Right cardiac atrium (tissue), 5 donors: ENCODE measurements at regions not wholly inside any gene's neighbourhood (a gene's known extent, or its start where the extent isn't known, plus 50 kb on each side); places are given as distances from the start of the nearest gene placed in this dataset.

Experiments
- ATAC-seq, 2 donors: fragments of 200-7000 bp; cut with Tn5 transposase; one replicate each; pipeline versions ENCODE4 v1.8.0 to v1.9.1; 2020; ENCODE audit warnings: moderate library complexity in 2 of 2, mild to moderate bottlenecking in 1 of 2
- DNase-seq, 3 donors: peaks; one replicate each; pipeline ENCODE4 v3.0.0-alpha.2; 2020
- H3K27ac ChIP-seq: one replicate; pipeline ENCODE4 v1.5.1; 2013; ENCODE audit warnings: mild to moderate bottlenecking, low read length, control low read depth, moderate library complexity
- H3K27me3 ChIP-seq: one replicate; pipeline ENCODE4 v1.6.1; 2013; ENCODE audit not compliant: control insufficient read depth, insufficient read depth
- H3K4me1 ChIP-seq: one replicate; pipeline ENCODE4 v1.6.1; 2013; ENCODE audit warnings: low read length; ENCODE audit not compliant: control insufficient read depth, insufficient read depth
- H3K4me3 ChIP-seq: one replicate; pipeline ENCODE4 v1.5.1; 2013; ENCODE audit warnings: low read length, control low read depth
- H3K9me3 ChIP-seq: one replicate; pipeline ENCODE4 v1.6.1; 2013; ENCODE audit warnings: low read length; ENCODE audit not compliant: control insufficient read depth
- WGBS: extraction: QIAGEN DNeasy Blood & Tissue Kit; methylation state at CpG from one replicate; pipeline ENCODE4 v1.1.7; 2013; 5-methylcytosine and 5-hydroxymethylcytosine counted together
- intact Hi-C, 4 donors: fragments of 100-400 bp; cut with DNase I; formaldehyde crosslinking; loops; one replicate each; pipeline versions ENCODE4 v1.11.0 to v1.14.0; 2022 to 2023
- donor health status: healthy with polysubstance abuse.
- donor health status: DM: no; HTN: yes; CAD: no.
- donor health status: DM: no; HTN: no; CAD: no.
- donor health status: DM: no; HTN: yes; CAD: no; lungs with severe emphysema.
- donor health status: DM: yes; HTN: yes; CAD: no.

DNA sequence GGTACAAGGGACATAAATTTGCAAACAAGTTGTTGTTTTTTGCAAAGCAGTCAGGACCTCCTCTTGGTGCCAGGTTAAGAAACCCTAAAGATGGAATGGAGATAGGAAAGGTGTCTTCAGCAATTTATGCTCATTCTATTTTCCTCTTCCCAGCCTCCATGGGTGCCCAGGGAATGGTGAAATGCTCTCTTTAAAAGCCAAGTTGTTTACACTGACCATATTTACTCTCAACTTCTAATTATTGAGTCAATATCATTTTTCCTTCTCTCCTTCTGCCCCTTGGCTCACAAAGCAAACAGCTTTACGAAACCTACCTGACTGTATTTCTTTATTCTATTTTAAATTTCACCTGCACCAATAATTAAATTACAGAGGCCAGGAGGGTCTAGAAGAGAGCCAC is 138.5 kb upstream of the IRX3 start:
- intact Hi-C loops, result no loop called here
- peaks cover 7% of the 10 kb centered on the region for H3K4me1 ChIP-seq
- no peak overlapping the region for H3K27ac ChIP-seq
- peaks cover 6% of the 10 kb centered on the region for H3K9me3 ChIP-seq
- H3K4me3 ChIP-seq, result no peak overlapping the region
- DNase-seq (no peak), ATAC-seq (no peak)
- no peaks in the 10 kb centered on the region for H3K27me3 ChIP-seq
- 98% methylated on average over 1 of the region's 1 CpG for WGBS

- no peak for ATAC-seq
- 83% methylated on average over 5 of the region's 5 CpGs for WGBS
- H3K4me3 ChIP-seq, result no peak overlapping the region
- DNase-seq, result no peak
- no peaks in the 10 kb centered on the region for H3K27me3 ChIP-seq
- peaks cover 7% of the 10 kb centered on the region for H3K4me1 ChIP-seq
- H3K9me3 ChIP-seq, result no peaks in the 10 kb centered on the region
- intact Hi-C loops, result no loop called here
- H3K27ac ChIP-seq, result no peak overlapping the region
Measured at GRCh38 chr16:54424043-54424451, 137.5 kb upstream of the IRX3 start.

DNA sequence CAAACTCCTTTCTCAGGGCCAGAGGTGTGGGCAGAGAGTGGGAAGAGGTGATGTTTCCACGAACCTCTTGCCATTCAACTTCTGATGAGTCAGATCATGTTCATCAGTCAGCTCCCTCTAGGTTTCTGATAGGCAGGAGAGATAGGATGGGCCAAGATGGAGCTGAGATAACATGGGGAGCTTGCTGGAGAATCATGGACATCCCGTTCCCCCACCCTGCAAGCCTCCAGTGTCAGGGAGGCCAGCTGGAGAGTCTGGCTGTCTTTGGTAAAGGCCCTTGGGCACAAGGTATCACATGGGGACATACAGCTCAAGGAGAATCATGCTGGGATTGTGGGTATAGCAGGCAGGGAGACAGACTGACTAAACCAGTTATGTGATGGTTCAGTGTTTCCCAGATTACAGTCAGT is 136.0 kb upstream of the IRX3 start:
- peaks cover 10% of the 10 kb centered on the region for H3K4me1 ChIP-seq
- intact Hi-C loops, result no loop called here
- ATAC-seq (peak; percentile 12 to 14), DNase-seq (no peak)
- no peak overlapping the region for H3K4me3 ChIP-seq
- H3K27me3 ChIP-seq, result no peaks in the 10 kb centered on the region
- H3K9me3 ChIP-seq, result no peaks in the 10 kb centered on the region
- peak overlapping the region; percentile 44 for H3K27ac ChIP-seq
- WGBS, result 70% methylated on average over 2 of the region's 2 CpGs

GRCh38 chr16:54422159-54422558 is 135.6 kb upstream of the IRX3 start:
- peak; percentile 84 to 92 for ATAC-seq
- H3K9me3 ChIP-seq, result no peaks in the 10 kb centered on the region
- no peak overlapping the region for H3K4me3 ChIP-seq
- intact Hi-C loops, result no loop called here
- DNase-seq, result peak; percentile 38 to 75 (median 66)
- no peaks in the 10 kb centered on the region for H3K27me3 ChIP-seq
- 51% methylated on average over 3 of the region's 3 CpGs for WGBS
- peaks cover 10% of the 10 kb centered on the region for H3K4me1 ChIP-seq
- peak overlapping the region; percentile 44 for H3K27ac ChIP-seq

DNA sequence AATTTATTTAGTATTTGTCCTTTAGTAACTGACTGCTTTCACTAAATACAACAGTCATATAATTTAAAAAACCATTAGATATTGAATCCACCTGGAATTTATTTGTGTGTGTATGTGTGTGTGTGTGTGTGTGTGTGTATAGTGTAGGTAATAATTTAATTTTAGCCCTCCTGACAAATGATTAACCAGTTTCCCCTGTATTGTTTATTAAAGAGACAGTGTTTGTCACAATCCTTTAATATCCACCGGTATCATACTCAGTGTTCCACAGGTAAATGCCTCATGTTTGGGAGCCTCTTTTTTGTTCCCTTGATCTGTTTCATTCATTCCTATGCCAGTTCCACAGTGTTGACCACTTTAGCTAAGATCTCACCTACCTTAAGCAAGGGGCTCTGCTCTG is 134.6 kb upstream of the IRX3 start:
- no peak overlapping the region for H3K27ac ChIP-seq
- H3K4me3 ChIP-seq, result no peak overlapping the region
- DNase-seq, result no peak
- no peak for ATAC-seq
- no peaks in the 10 kb centered on the region for H3K27me3 ChIP-seq
- intact Hi-C loops, result no loop called here
- WGBS, result 91% methylated on average over 1 of the region's 1 CpG
- peaks cover 10% of the 10 kb centered on the region for H3K4me1 ChIP-seq
- no peaks in the 10 kb centered on the region for H3K9me3 ChIP-seq

DNA sequence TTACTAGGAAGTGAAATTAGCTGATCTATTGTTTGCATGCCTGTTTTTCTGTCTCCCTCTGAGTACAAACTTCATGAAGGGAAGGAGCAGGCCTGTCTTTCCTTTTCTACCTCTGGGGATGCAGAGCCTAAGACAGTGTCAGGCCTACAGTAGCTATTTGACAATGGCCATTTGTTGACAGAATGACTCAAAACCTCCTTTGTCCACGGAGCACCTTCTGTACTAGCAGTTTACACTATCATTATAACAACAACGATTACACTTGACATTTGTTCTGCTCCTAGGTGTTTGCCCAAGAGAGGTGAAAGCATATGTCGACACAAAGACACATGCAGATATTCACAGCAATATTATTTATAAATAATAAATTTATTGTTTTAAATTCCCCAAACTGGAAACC is 132.3 kb upstream of the IRX3 start:
- H3K27me3 ChIP-seq, result no peaks in the 10 kb centered on the region
- ATAC-seq (peak in 1 of 2 donors; percentile 74), DNase-seq (no peak)
- H3K4me3 ChIP-seq, result no peak overlapping the region
- intact Hi-C loops, result loop anchor here in 2 of 4 donors (10.0 kb wide), 2 partner anchors 76 to 134 kb away; partner anchors contain the start of gene IRX3 (in 1 of the 2)
- no peaks in the 10 kb centered on the region for H3K9me3 ChIP-seq
- H3K27ac ChIP-seq, result no peak overlapping the region
- WGBS, result 54% methylated on average over 3 of the region's 3 CpGs
- H3K4me1 ChIP-seq, result peaks cover 10% of the 10 kb centered on the region

GRCh38 chr16:54417384-54417783 is 130.8 kb upstream of the IRX3 start:
- no peak overlapping the region for H3K27ac ChIP-seq
- peaks cover 9% of the 10 kb centered on the region for H3K4me1 ChIP-seq
- 35% methylated on average over 2 of the region's 2 CpGs for WGBS
- no peak overlapping the region for H3K4me3 ChIP-seq
- intact Hi-C loops, result loop anchor here in 2 of 4 donors (10.0 kb wide), 2 partner anchors 77 to 133 kb away; partner anchors contain the start of gene IRX3 (in 1 of the 2)
- ATAC-seq, result no peak
- no peaks in the 10 kb centered on the region for H3K27me3 ChIP-seq
- no peak for DNase-seq
- no peaks in the 10 kb centered on the region for H3K9me3 ChIP-seq

DNA sequence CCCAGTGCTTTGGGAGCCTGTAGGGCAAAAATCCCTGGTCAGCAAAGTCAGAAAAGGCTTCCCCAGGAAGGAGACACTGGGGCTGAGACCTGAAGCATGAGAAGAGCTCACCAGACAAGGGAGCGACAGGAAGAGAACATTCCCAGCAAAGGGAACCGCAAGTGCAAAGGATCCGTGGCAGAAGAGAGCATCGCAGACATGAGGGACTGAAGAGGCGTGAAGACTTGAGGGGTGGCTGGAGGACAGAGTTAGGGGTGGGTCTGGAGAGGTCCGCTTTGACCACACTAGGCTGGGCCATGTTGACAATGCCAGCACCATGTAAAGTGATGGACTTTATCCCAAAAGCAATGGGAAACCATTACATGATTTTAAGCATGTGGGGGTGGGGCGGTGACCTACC is 128.1 kb upstream of the IRX3 start:
- intact Hi-C loops, result loop anchor here in 2 of 4 donors (10.0 kb wide), 2 partner anchors 80 to 130 kb away; partner anchors contain the start of gene IRX3 (in 1 of the 2)
- ATAC-seq, result peak in 1 of 2 donors; percentile 3
- 96% methylated on average over 7 of the region's 7 CpGs for WGBS

GRCh38 chr16:54412777-54413455 is 126.3 kb upstream of the IRX3 start:
- intact Hi-C loops, result loop anchor here in 2 of 4 donors (10.0 kb wide), 2 partner anchors 82 to 128 kb away; partner anchors contain the start of gene IRX3 (in 1 of the 2)

More for the DNA sequence above, 128.1 kb upstream of the IRX3 start:
- DNase-seq, result peak in 1 of 3 donors; percentile 74
- Histone ChIP-seq H3K27ac (no peak overlapping the region), H3K4me1 (peaks cover 8% of the 10 kb centered on the region), H3K9me3 (no peaks in the 10 kb centered on the region), H3K4me3 (no peak overlapping the region), H3K27me3 (no peaks in the 10 kb centered on the region)

DNA sequence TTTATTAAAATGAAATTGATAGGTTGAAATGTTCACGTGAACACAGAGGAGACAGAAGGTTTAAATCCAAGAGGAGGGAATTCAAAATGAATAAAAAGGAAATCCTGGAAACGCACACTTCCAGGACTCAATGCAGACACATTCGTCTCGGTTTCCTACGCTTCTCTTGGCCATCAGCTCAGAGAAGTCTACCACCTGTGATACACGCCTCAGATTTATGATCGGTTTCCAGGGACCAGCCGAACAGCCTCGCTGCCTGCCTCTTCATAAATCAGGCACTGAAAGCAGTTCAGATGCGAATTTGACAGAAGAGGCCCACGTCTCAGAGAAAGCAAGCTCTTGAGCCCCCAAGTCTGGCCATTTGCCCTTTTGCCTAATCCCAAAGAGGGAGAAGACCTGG is 125.5 kb upstream of the IRX3 start:
- intact Hi-C loops, result loop anchor here in 2 of 4 donors (10.0 kb wide), 2 partner anchors 83 to 127 kb away; partner anchors contain the start of gene IRX3 (in 1 of the 2)
- Histone ChIP-seq H3K27me3 (no peaks in the 10 kb centered on the region), H3K27ac (no peak overlapping the region)

More at GRCh38 chr16:54412777-54413455, 126.3 kb upstream of the IRX3 start:
- Histone ChIP-seq H3K4me1 (peaks cover 5% of the 10 kb centered on the region), H3K9me3 (no peaks in the 10 kb centered on the region), H3K27ac (no peak overlapping the region), H3K27me3 (no peaks in the 10 kb centered on the region), H3K4me3 (no peak overlapping the region)
- DNase-seq (no peak), ATAC-seq (peak; percentile 42 to 57)
- 61% methylated on average over 7 of the region's 7 CpGs for WGBS

DNA sequence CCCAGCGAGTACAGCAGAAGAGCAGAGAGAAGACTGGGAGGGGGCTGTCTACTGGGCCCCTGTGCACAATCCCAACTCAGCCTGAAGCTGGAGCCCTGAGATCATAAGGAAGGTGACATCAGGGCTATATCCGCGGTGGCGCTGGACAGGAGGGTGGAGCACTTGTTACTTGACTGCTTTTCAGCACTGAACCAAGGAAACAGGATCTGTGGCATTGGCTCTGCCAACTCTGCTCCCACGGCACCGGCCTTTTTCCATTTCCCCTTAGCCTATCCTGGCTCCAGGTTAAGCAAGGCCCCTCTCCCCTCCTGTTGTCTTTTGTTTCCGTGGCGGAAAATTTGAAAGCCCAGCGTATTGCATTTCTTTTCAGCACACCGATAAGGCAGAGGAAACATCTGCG is 125.0 kb upstream of the IRX3 start:
- H3K9me3 ChIP-seq, result no peaks in the 10 kb centered on the region
- WGBS, result 28% methylated on average over 11 of the region's 11 CpGs
- intact Hi-C loops, result loop anchor here in 2 of 4 donors (10.0 kb wide), 2 partner anchors 83 to 127 kb away; partner anchors contain the start of gene IRX3 (in 1 of the 2)
- DNase-seq (peak; percentile 55 to 82 (median 74)), ATAC-seq (peak; percentile 79 to 87)
- H3K4me1 ChIP-seq, result peaks cover 5% of the 10 kb centered on the region
- H3K27ac ChIP-seq, result no peak overlapping the region
- H3K27me3 ChIP-seq, result no peaks in the 10 kb centered on the region
- H3K4me3 ChIP-seq, result no peak overlapping the region

More for the DNA sequence above, 125.5 kb upstream of the IRX3 start:
- Histone ChIP-seq H3K9me3 (no peaks in the 10 kb centered on the region), H3K4me3 (no peak overlapping the region), H3K4me1 (peaks cover 5% of the 10 kb centered on the region)
- ATAC-seq (no peak), DNase-seq (no peak)
- 37% methylated on average over 11 of the region's 11 CpGs for WGBS
